ENCODE measurements at regions not wholly inside any gene's neighbourhood (a gene's known extent, or its start where the extent isn't known, plus 50 kb on each side); places are given as distances from the start of the nearest gene placed in this dataset.
"Not testable (repeated sequence)": the region's sequence is repeated elsewhere in the genome, so short reads cannot be mapped to it uniquely, and the experiment has no call there.

- DNase-seq: no peak
Measured at GRCh38 chr12:131494741-131495524, 216.0 kb upstream of the SFSWAP start.

- no peak for DNase-seq
Measured at GRCh38 chr12:131497966-131498365, 212.9 kb upstream of the SFSWAP start.

GRCh38 chr12:131499160-131499863 is 211.6 kb upstream of the SFSWAP start:
- DNase-seq: no peak

- no peak for DNase-seq
Measured at GRCh38 chr12:131499864-131500190, 211.1 kb upstream of the SFSWAP start.

GRCh38 chr12:131500564-131500963 is 210.3 kb upstream of the SFSWAP start:
- DNase-seq: no peak

GRCh38 chr12:131505561-131505960 is 205.3 kb upstream of the SFSWAP start:
- DNase-seq: no peak

- no peak for DNase-seq
Measured at GRCh38 chr12:131506426-131506825, 204.5 kb upstream of the SFSWAP start.

- peak; percentile 9 for DNase-seq
Measured at GRCh38 chr12:131507094-131507493, 203.8 kb upstream of the SFSWAP start.

- no peak for DNase-seq
Measured at GRCh38 chr12:131507881-131508280, 203.0 kb upstream of the SFSWAP start.

GRCh38 chr12:131509701-131510100 is 201.2 kb upstream of the SFSWAP start:
- peak; percentile 55 for DNase-seq

- no peak for DNase-seq
Measured at GRCh38 chr12:131510431-131510830, 200.5 kb upstream of the SFSWAP start.

- DNase-seq: no peak
Measured at GRCh38 chr12:131511391-131511802, 199.5 kb upstream of the SFSWAP start.

- DNase-seq: no peak
Measured at GRCh38 chr12:131511803-131512561, 198.9 kb upstream of the SFSWAP start.

GRCh38 chr12:131513606-131514005 is 197.3 kb upstream of the SFSWAP start:
- peak; percentile 25 for DNase-seq

GRCh38 chr12:131520553-131520952 is 190.3 kb upstream of the SFSWAP start:
- not testable (repeated sequence) for DNase-seq

- no peak for DNase-seq
Measured at GRCh38 chr12:131521326-131521725, 189.6 kb upstream of the SFSWAP start.

- DNase-seq: no peak
Measured at GRCh38 chr12:131525795-131526508, 184.9 kb upstream of the SFSWAP start.

GRCh38 chr12:131527092-131527491 is 183.8 kb upstream of the SFSWAP start:
- DNase-seq: no peak

GRCh38 chr12:131527736-131528135 is 183.2 kb upstream of the SFSWAP start:
- no peak for DNase-seq

GRCh38 chr12:131528144-131528543 is 182.7 kb upstream of the SFSWAP start:
- no peak for DNase-seq

GRCh38 chr12:131528667-131529066 is 182.2 kb upstream of the SFSWAP start:
- DNase-seq: no peak

- peak; percentile 15 for DNase-seq
Measured at GRCh38 chr12:131529196-131530040, 181.5 kb upstream of the SFSWAP start.
